ENCODE measurements at regions not wholly inside any gene's neighbourhood (a gene's known extent, or its start where the extent isn't known, plus 50 kb on each side); places are given as distances from the start of the nearest gene placed in this dataset.
A peak's percentile ranks its signal among the peaks of the same experiment; 100 is the strongest.

GRCh38 chr3:113097960-113098447 lies 107.2 kb downstream of the GTPBP8 start:
- H3K4me2 ChIP-seq (ENCODE audit: low read length): peak overlapping the region; percentile 9
- no peak overlapping the region for H3K9ac ChIP-seq (ENCODE audit: low read depth, low read length)
- no peak overlapping the region for H3K4me3 ChIP-seq (ENCODE audit: low read length)
- peaks cover 12% of the 10 kb centered on the region for H3K27me3 ChIP-seq (ENCODE audit: control insufficient read depth, insufficient read depth, low read length)
- H3K36me3 ChIP-seq (ENCODE audit: insufficient read depth, low read length): no peaks in the 10 kb centered on the region
- no peaks in the 10 kb centered on the region for H3K9me3 ChIP-seq (replicated peaks; ENCODE audit: low read length)
- H3K4me1 ChIP-seq (ENCODE audit: control insufficient read depth, insufficient read depth, low read length): peaks cover 17% of the 10 kb centered on the region

- H3K4me2 ChIP-seq (ENCODE audit: low read length): no peak overlapping the region
- no peak overlapping the region for H3K9ac ChIP-seq (ENCODE audit: low read depth, low read length)
- H3K4me1 ChIP-seq (ENCODE audit: control insufficient read depth, insufficient read depth, low read length): peaks cover 17% of the 10 kb centered on the region
- no peak overlapping the region for H3K4me3 ChIP-seq (ENCODE audit: low read length)
- no peaks in the 10 kb centered on the region for H3K9me3 ChIP-seq (replicated peaks; ENCODE audit: low read length)
- H3K27me3 ChIP-seq (ENCODE audit: control insufficient read depth, insufficient read depth, low read length): peaks cover 19% of the 10 kb centered on the region
- H3K36me3 ChIP-seq (ENCODE audit: insufficient read depth, low read length): no peaks in the 10 kb centered on the region
Observed at GRCh38 chr3:113100063-113100462, 109.3 kb downstream of the GTPBP8 start.

GRCh38 chr3:113103588-113103987 lies 107.8 kb upstream of the BOC start:
- Histone ChIP-seq H3K4me1 (ENCODE audit: control insufficient read depth, insufficient read depth, low read length) (peaks cover 3% of the 10 kb centered on the region), H3K27me3 (ENCODE audit: control insufficient read depth, insufficient read depth, low read length) (peaks cover 41% of the 10 kb centered on the region), H3K4me3 (ENCODE audit: low read length) (no peak overlapping the region), H3K4me2 (ENCODE audit: low read length) (no peak overlapping the region), H3K36me3 (ENCODE audit: insufficient read depth, low read length) (no peaks in the 10 kb centered on the region), H3K9ac (ENCODE audit: low read depth, low read length) (no peak overlapping the region), H3K9me3 (replicated peaks; ENCODE audit: low read length) (no peaks in the 10 kb centered on the region)

- no peak overlapping the region for H3K4me3 ChIP-seq (ENCODE audit: low read length)
Observed at GRCh38 chr3:113104357-113105092, 106.8 kb upstream of the BOC start.

GRCh38 chr3:113105093-113105449 lies 106.3 kb upstream of the BOC start:
- Histone ChIP-seq H3K36me3 (ENCODE audit: insufficient read depth, low read length) (no peaks in the 10 kb centered on the region), H3K27me3 (ENCODE audit: control insufficient read depth, insufficient read depth, low read length) (peaks cover 41% of the 10 kb centered on the region), H3K9ac (ENCODE audit: low read depth, low read length) (no peak overlapping the region), H3K9me3 (replicated peaks; ENCODE audit: low read length) (no peaks in the 10 kb centered on the region), H3K4me1 (ENCODE audit: control insufficient read depth, insufficient read depth, low read length) (no peaks in the 10 kb centered on the region), H3K4me3 (ENCODE audit: low read length) (no peak overlapping the region), H3K4me2 (ENCODE audit: low read length) (no peak overlapping the region)

More at GRCh38 chr3:113104357-113105092, 106.8 kb upstream of the BOC start:
- Histone ChIP-seq H3K9ac (ENCODE audit: low read depth, low read length) (no peak overlapping the region), H3K27me3 (ENCODE audit: control insufficient read depth, insufficient read depth, low read length) (peaks cover 41% of the 10 kb centered on the region), H3K9me3 (replicated peaks; ENCODE audit: low read length) (no peaks in the 10 kb centered on the region), H3K36me3 (ENCODE audit: insufficient read depth, low read length) (no peaks in the 10 kb centered on the region), H3K4me1 (ENCODE audit: control insufficient read depth, insufficient read depth, low read length) (no peaks in the 10 kb centered on the region), H3K4me2 (ENCODE audit: low read length) (no peak overlapping the region)

GRCh38 chr3:113105966-113106660 lies 105.2 kb upstream of the BOC start:
- Histone ChIP-seq H3K9me3 (replicated peaks; ENCODE audit: low read length) (no peaks in the 10 kb centered on the region), H3K4me3 (ENCODE audit: low read length) (no peak overlapping the region), H3K9ac (ENCODE audit: low read depth, low read length) (no peak overlapping the region), H3K4me2 (ENCODE audit: low read length) (no peak overlapping the region), H3K27me3 (ENCODE audit: control insufficient read depth, insufficient read depth, low read length) (peaks cover 41% of the 10 kb centered on the region), H3K36me3 (ENCODE audit: insufficient read depth, low read length) (no peaks in the 10 kb centered on the region), H3K4me1 (ENCODE audit: control insufficient read depth, insufficient read depth, low read length) (no peaks in the 10 kb centered on the region)

- H3K4me1 ChIP-seq (ENCODE audit: control insufficient read depth, insufficient read depth, low read length): no peaks in the 10 kb centered on the region
- no peak overlapping the region for H3K4me3 ChIP-seq (ENCODE audit: low read length)
- H3K27me3 ChIP-seq (ENCODE audit: control insufficient read depth, insufficient read depth, low read length): peaks cover 20% of the 10 kb centered on the region
- H3K9ac ChIP-seq (ENCODE audit: low read depth, low read length): no peak overlapping the region
- no peaks in the 10 kb centered on the region for H3K36me3 ChIP-seq (ENCODE audit: insufficient read depth, low read length)
- H3K9me3 ChIP-seq (replicated peaks; ENCODE audit: low read length): no peaks in the 10 kb centered on the region
- no peak overlapping the region for H3K4me2 ChIP-seq (ENCODE audit: low read length)
Observed at GRCh38 chr3:113110267-113110666, 101.1 kb upstream of the BOC start.

GRCh38 chr3:113111011-113111707 lies 100.2 kb upstream of the BOC start:
- no peak overlapping the region for H3K4me3 ChIP-seq (ENCODE audit: low read length)
- no peaks in the 10 kb centered on the region for H3K4me1 ChIP-seq (ENCODE audit: control insufficient read depth, insufficient read depth, low read length)
- H3K36me3 ChIP-seq (ENCODE audit: insufficient read depth, low read length): no peaks in the 10 kb centered on the region
- peaks cover 12% of the 10 kb centered on the region for H3K27me3 ChIP-seq (ENCODE audit: control insufficient read depth, insufficient read depth, low read length)
- no peak overlapping the region for H3K9ac ChIP-seq (ENCODE audit: low read depth, low read length)
- H3K9me3 ChIP-seq (replicated peaks; ENCODE audit: low read length): no peaks in the 10 kb centered on the region
- H3K4me2 ChIP-seq (ENCODE audit: low read length): no peak overlapping the region

GRCh38 chr3:113113361-113113760 lies 98.0 kb upstream of the BOC start:
- H3K36me3 ChIP-seq (ENCODE audit: insufficient read depth, low read length): no peaks in the 10 kb centered on the region
- no peaks in the 10 kb centered on the region for H3K27me3 ChIP-seq (ENCODE audit: control insufficient read depth, insufficient read depth, low read length)
- no peaks in the 10 kb centered on the region for H3K9me3 ChIP-seq (replicated peaks; ENCODE audit: low read length)
- no peak overlapping the region for H3K4me3 ChIP-seq (ENCODE audit: low read length)
- H3K4me2 ChIP-seq (ENCODE audit: low read length): no peak overlapping the region
- no peak overlapping the region for H3K9ac ChIP-seq (ENCODE audit: low read depth, low read length)
- H3K4me1 ChIP-seq (ENCODE audit: control insufficient read depth, insufficient read depth, low read length): peaks cover 7% of the 10 kb centered on the region

- no peaks in the 10 kb centered on the region for H3K9me3 ChIP-seq (replicated peaks; ENCODE audit: low read length)
- H3K4me1 ChIP-seq (ENCODE audit: control insufficient read depth, insufficient read depth, low read length): peaks cover 7% of the 10 kb centered on the region
- no peak overlapping the region for H3K4me2 ChIP-seq (ENCODE audit: low read length)
- H3K4me3 ChIP-seq (ENCODE audit: low read length): no peak overlapping the region
- H3K9ac ChIP-seq (ENCODE audit: low read depth, low read length): no peak overlapping the region
- no peaks in the 10 kb centered on the region for H3K27me3 ChIP-seq (ENCODE audit: control insufficient read depth, insufficient read depth, low read length)
- no peaks in the 10 kb centered on the region for H3K36me3 ChIP-seq (ENCODE audit: insufficient read depth, low read length)
Observed at GRCh38 chr3:113117511-113118234, 93.7 kb upstream of the BOC start.

- Histone ChIP-seq H3K36me3 (ENCODE audit: insufficient read depth, low read length) (no peaks in the 10 kb centered on the region), H3K4me2 (ENCODE audit: low read length) (no peak overlapping the region), H3K9me3 (replicated peaks; ENCODE audit: low read length) (no peaks in the 10 kb centered on the region), H3K4me1 (ENCODE audit: control insufficient read depth, insufficient read depth, low read length) (peaks cover 7% of the 10 kb centered on the region), H3K27me3 (ENCODE audit: control insufficient read depth, insufficient read depth, low read length) (no peaks in the 10 kb centered on the region), H3K9ac (ENCODE audit: low read depth, low read length) (no peak overlapping the region), H3K4me3 (ENCODE audit: low read length) (no peak overlapping the region)
Observed at GRCh38 chr3:113118336-113118735, 93.0 kb upstream of the BOC start.

Measured in skeletal muscle satellite cell (primary cell).